ENCODE measurements at regions not wholly inside any gene's neighbourhood (a gene's known extent, or its start where the extent isn't known, plus 50 kb on each side); places are given as distances from the start of the nearest gene placed in this dataset.
A peak's percentile ranks its signal among the peaks of the same experiment; 100 is the strongest.
"Not testable (repeated sequence)": the region's sequence is repeated elsewhere in the genome, so short reads cannot be mapped to it uniquely, and the experiment has no call there.

DNA sequence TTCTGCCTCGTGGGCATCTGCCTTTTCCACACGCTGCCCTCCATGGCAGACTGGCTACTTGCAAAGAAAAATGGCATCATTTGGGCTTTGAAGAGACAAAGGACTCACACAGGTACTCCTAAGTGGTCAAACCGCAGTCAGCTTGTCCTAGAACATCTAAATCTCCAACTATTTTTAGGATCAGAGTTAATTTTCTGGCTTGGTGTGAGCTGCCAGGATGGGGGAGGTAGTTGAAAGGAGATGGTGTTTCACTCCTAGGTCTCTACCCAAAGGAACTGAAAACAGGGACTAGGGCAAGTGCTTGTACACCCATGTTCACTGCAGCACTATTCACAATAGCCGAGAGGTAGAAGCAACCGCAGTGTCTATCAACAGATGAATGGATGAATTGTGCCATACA lies 107.9 kb upstream of the ATL2 start:
- no peak for DNase-seq (ENCODE audit: low read depth, low spot score)
- H3K27ac ChIP-seq, result no peak overlapping the region

DNA sequence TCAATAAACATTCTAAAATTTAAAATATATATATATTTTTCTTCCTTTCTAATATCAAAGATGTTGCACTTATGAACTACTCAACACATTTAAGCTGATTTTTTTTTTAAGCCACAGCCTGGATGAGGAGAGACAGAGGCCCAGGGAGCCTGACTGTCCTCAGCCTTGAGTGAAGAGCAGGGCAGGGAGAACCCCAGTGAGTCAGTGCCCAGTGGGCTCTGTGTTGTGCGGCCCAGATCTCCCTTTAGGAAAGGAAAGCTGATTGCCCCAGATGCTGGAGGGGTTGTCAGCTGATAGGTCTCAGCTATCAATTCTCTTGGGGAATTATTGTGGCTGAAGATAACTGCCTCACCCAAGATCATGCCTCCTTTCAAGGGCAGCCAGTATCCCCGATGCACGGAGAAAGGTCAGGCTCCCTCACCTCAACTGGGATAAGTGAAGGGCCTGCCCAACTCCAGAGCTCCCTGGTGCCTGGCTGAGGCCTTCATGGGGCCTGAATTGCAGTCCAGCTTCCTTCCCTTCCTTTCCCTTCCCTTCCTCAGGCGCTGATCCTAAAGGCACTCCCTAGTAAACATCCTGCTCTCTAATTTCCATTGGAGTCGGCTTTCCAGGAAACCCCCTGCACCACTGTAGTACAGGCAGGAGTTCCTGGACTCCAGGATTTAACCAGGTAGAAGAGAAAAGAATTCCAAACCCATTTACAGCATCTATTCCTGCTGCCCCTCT lies 106.9 kb upstream of the ATL2 start:
- no peak overlapping the region for H3K27ac ChIP-seq
- no peak for DNase-seq (ENCODE audit: low read depth, low spot score)

DNA sequence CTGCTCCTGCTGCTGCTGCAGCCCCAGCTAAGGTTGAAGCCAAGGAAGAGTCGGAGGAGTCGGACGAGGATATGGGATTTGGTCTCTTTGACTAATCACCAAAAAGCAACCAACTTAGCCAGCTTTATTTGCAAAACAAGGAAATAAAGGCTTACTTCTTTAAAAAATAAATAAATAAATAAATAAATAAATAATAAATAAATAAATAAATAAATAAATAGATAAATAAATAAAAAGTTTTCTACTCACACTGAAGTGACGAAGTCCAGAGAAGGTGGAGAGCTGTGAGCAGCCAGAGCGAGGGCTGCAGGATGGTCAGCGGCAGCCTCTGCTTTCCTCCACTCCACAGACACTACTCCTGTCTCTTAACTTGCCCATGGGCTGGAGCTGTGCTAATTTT lies 105.6 kb upstream of the ATL2 start:
- DNase-seq (ENCODE audit: low read depth, low spot score), result not testable (repeated sequence)

DNA sequence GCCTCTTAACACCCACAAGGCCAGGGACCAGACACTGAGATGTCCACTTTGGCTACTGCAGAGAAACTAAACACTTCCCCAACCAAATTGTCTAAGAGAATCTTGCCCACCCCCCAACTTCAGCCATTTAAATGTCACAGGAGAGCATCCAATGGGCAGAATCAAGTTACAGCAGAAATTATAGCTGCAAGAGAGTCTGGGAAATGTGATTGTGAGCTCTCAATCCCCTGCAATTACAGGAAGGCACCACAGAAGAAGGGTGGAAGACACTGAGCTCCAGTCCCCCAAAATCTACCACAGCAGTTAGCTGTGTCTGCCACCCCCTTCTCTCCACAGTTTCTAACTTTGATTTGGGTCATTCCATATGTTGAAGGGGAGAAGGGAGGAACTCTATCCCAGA lies 103.5 kb upstream of the ATL2 start:
- no peak overlapping the region for H3K27ac ChIP-seq
- no peak for DNase-seq (ENCODE audit: low read depth, low spot score)

More for the DNA sequence above, 105.6 kb upstream of the ATL2 start:
- not testable (repeated sequence) for H3K27ac ChIP-seq

DNA sequence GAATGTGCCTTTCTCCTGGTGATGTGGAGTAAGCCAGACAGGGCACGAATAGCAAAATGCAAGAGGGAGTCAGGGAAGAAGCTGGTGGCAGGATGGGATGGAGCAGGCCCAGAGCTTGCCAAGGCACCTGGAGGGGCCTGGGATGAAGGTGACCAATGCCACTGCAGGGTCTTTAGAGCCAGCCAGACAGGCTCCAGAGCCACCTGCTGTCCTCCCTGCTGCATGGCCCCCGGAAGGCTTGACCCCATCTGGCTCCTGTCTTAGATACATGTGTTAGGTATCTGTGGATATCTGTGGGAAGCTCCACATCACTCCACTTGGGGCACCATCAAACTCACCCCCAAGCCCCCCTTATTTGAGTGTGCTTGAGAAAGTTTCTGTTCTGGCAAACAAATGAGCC lies 99.9 kb upstream of the ATL2 start:
- DNase-seq (ENCODE audit: low read depth, low spot score), result no peak
- H3K27ac ChIP-seq, result no peak overlapping the region

DNA sequence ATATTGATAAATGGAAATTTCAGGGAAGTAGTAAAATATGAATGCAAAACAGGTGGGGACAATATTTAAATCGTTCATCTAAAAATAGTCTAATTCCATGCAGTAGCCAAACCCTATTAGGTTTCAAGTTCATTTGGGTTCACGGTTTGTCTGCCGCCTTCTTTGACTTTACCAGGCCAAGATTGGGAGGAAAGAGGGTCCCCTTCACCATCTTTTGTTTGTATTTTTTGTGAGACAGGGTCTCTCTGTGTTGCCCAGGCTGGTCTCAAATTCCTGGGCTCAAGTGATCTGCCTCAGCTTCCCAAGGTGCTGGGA lies 98.5 kb upstream of the ATL2 start:
- no peak overlapping the region for H3K27ac ChIP-seq
- no peak for DNase-seq (ENCODE audit: low read depth, low spot score)

DNA sequence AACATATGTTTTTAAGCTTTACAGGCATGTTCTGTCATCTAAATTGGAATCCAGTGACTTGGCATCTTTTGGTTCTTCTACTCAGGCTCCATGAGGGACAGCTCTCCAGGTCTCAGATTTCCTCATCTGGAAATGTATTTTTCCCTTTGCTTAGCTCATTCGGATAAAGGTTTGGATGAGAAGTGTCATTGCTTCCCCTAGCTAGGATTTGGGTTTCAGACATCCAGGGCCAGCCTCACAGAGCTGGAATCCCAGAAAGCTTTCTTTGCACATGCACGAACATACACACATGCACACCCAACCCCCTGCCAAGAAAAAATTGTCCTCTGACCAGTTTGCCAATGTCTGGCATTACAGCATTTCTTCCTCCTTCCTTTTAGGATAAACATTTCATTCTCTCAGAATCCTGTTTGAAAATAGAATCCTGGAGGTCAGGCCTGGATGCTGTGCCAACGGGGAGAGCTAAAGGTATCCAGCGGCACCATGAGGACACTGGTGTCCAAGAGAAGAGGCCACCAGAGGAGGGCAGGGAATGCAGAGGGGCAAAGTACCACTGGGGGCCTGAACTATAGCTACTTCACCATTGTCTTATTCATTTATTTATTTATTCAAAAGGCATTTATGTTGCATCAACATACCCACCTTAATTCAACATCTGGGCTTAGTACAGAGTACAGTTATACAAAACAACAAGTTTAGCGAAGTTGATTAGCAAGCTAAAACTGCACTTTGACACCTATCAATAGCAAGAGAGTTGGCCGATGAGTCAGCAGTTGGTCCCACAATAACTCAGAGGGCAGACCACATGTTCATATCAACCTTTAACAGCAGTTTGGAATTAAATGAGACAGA lies 97.9 kb upstream of the ATL2 start:
- no peak overlapping the region for H3K27ac ChIP-seq
- DNase-seq (ENCODE audit: low read depth, low spot score), result no peak

DNA sequence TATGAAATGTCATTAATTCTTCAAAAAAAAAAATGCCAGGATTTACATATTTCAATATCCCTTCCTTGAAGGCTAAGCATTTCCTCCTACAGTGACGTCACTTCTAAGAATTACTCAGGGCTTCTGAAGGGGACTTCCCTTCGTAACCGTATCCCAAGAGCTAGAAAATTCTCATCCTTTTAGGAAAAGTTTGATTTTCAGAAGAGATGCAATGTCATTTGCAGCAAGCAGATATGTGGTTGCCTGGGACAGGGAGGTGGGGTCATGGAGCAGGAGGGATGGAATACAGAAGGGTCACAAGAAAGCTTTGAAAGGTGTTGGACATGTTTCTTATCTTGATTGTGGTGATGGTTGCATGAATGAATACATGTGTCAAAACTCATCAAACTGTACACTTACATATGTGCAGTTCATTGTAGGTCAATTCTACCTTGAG lies 97.0 kb upstream of the ATL2 start:
- no peak overlapping the region for H3K27ac ChIP-seq
- DNase-seq (ENCODE audit: low read depth, low spot score), result no peak

DNA sequence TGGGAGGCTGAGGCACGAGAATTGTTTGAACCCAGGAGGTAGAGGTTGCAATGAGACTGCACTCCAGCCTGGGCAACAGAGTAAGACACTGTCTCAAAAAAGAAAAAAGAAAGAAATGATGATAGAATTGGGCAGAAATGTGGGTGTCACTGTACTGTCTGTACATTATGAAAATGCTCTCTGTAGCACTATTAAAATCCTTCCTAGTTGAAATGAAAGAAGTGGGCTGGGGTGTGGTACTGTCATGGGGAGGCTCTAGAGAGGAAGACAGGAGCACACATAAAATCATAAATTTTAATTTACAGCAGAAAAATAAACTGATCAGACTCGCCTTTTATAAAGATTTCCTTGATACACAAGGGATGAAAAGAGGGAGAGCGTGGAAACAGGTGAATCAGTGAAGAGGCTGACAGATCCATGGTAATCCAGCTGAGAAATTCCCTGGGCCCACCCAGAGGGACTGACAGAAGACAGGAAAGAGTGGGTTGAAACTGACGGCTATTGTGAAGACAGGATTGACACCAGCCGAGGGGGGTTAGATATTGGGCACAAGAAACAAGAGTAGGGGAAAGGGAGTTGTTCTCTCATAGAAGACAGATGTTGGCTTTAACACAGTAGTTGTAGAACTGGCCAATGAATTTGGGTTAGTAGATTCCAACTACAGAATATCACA lies 96.4 kb upstream of the ATL2 start:
- H3K27ac ChIP-seq, result no peak overlapping the region
- no peak for DNase-seq (ENCODE audit: low read depth, low spot score)

DNA sequence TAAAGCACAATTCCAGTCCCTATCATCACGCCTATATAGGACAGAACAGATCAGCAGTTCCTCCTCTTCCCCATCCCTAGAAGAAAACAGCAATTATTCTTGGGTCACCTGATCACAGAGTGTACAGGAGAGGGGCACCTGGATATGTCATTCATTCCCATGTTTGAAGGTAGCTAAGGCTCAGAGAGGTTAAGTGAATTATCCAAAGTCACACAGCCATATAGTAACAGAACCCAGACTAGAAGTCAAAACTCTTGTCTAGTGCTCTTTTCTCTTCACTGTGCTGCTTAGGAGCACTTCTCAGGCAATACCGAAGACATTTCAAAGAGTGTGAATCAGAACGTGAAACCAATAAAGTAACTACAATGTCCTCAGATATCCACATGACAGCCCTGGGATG lies 93.0 kb upstream of the ATL2 start:
- H3K27ac ChIP-seq, result no peak overlapping the region
- no peak for DNase-seq (ENCODE audit: low read depth, low spot score)

DNA sequence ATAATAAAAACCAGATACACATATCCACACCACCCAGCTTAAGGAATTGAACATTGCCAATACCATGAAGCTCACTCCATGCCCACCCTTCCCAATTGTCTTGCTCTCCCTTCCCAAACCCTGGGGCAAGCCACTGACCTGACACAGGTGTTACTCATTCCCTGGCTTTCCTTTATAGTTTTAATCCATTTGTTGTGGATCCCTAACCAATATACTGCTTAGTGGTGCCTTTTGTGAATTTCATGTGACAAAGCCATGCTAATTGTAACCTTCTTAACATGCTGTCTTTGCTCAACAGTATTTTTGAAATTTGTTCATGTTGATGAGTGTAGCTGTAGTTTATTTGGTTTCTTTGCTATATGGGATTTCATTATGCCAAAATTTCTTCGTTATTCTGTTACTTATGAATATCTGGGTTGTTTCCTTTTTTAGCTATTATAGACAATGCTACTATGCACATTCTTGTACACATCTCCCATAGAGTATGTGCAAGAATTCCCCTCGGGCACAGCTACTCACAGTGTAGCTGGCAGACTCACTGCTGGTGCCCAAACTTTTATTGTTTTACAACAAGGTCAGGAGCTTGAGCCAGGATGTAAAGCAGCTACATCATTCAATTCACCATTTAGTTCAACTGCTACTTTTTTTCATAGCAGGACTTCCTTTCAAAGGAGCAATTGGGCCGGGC lies 90.8 kb upstream of the ATL2 start:
- H3K27ac ChIP-seq, result no peak overlapping the region
- no peak for DNase-seq (ENCODE audit: low read depth, low spot score)

DNA sequence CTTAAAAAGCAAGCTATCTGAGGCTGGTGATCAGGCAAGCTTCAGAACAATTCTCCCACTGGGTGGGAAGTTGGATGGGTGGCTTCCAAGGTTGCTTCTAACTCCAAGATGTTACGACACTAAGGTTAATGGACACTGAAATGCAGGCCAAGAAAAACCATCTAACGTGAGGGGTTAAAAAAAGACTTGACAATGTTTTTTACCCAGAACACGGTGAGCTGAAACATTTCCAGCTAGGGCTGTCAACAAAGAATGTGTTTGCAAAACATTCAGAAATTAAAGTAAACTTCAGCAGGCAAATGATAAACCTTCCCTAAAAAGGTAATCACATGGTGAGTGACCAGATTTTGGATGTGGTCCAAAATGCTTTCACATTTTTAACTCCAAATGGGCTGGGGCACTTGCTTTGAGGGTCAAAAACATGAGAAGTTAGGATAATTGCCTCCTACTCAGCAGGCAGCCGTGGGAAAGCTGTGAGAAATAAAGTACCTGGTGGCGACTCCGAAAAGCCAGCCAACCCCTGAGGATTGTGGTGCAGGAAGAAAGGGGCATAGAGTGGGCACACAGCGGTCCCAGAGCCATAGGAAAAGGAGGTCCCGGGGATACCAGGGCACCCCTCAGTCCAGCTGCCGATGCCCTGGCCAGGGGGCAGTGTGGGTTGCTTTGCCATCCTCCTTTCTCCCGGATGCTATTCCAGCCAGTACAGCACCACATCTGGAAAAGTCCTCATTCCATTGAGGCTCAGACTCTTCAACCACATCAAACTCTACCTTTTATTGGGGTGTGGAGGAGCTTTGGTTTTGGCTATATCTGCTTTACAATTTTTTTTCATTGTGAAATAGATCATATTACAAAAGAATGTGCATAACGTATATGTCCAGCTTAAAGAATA lies 90.0 kb upstream of the ATL2 start:
- no peak overlapping the region for H3K27ac ChIP-seq
- DNase-seq (ENCODE audit: low read depth, low spot score), result no peak

DNA sequence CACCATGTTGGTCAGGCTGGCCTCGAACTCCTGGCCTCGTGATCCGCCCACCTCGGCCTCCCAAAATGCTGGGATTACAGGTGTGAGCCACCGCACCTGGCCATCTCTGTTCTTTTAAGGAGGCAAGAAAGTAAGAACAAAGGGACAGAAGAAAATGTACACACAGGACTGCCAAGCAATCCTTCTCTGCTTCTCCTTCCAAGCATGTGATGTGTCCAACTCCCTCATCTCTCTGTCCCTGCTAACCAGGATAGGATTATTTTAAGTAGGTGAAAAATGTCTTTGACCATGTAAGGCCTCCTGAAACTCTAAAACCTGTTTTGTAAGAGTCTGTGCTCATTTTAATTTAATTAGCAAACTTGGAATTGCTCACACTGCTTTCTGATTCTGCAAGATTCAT lies 89.3 kb upstream of the ATL2 start:
- H3K27ac ChIP-seq, result no peak overlapping the region
- no peak for DNase-seq (ENCODE audit: low read depth, low spot score)

DNA sequence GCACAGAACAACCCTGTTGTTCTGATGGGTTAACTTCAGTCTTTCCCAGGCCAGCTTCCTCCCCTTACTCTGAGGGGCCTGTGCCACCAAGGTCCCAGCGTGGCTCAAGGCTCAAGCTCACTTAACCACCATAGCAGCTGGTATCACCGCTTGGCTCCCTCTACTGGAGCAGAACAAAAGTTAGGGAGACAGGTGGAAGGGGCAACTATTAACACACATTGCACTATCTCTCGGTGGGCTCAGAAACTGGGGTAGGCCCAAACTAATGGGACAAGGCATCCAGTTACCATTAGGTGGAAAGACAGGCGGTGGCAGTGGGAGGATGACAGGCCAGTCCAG lies 88.7 kb upstream of the ATL2 start:
- H3K27ac ChIP-seq, result no peak overlapping the region
- DNase-seq (ENCODE audit: low read depth, low spot score), result no peak

DNA sequence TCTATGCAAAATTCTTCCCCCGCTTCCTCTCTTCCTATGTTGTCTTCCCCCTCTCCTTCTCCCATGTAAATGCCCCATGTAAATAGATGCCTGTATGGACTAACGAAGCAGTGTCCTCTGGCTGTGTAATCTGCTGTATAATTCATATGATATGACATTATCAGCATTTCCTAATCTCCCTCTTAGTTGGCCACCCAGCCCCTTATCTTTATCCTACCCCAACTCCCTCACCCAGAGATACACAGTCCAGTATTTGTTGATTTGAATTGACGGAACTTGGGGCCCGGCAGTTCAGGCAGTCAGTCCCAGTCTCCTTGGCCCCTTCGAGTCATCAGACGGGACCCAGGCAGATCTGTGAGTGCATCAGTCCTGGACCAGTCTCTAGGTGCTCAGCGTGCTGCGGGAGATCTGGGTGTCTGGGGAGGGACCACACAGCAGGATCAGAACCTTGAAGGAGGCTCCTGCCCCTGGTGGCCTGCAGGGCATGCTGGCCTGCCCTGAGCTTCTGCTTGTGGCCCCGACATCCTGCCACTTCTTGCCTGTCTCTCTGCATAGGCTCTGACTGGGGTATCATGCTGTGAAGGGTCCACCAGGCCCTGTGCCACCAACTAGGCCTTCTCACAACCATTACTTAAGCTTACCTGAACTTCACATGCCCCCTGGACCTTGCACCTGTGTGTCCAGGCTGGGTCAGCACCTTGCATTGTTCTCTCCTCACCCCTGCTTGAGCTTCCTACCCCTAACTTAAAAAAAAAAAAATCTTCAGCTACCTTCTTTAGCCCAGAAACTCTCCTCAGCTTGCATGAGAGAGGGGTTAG lies 88.1 kb upstream of the ATL2 start:
- DNase-seq (ENCODE audit: low read depth, low spot score), result no peak
- no peak overlapping the region for H3K27ac ChIP-seq

DNA sequence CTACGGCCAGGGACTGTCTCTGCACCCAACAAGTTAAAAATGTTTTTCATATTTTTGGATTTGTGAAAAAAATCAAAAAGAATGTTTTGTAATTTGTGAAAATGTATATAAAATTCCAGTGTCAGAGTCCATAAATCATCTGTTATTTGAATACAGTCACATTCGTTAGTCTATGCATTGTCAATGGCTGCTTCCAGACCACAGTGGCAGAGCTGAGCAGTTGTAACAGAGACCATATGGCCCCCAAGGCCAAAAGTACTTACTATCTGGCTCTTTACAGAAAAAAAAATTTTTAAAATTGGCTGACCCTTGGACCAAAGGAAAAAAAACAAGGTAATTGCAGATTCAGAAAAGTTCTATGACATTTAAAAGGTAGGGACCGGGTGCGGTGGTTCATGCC lies 86.7 kb upstream of the ATL2 start:
- no peak overlapping the region for H3K27ac ChIP-seq
- no peak for DNase-seq (ENCODE audit: low read depth, low spot score)

DNA sequence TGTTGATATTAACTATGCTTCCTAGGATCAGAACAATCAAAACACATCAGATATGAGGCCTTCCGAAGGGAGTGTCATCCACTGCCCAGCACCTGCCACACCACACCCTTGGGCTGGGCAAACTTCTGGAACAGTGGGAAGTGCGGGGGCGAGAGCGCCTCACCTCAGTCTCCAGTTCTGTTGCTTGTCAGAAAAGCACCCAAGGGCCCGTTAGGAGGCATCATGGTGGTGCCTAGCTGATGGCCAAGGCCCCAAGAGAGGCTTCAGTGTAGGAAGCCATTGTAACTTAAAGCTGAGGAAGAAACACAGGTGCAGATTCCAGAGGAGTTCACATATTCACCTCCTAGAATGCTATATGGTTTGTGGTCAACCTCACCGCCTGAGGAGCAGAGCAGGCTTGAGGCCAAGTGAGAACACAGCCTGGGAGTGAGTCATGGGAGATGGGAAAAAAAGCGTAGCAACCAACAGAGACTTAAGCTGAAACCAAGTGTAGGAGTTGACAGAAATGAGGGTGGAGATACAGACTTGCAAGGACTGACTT lies 85.1 kb upstream of the ATL2 start:
- H3K27ac ChIP-seq, result peak overlapping the region; percentile 84
- DNase-seq (ENCODE audit: low read depth, low spot score), result peak; percentile 98

DNA sequence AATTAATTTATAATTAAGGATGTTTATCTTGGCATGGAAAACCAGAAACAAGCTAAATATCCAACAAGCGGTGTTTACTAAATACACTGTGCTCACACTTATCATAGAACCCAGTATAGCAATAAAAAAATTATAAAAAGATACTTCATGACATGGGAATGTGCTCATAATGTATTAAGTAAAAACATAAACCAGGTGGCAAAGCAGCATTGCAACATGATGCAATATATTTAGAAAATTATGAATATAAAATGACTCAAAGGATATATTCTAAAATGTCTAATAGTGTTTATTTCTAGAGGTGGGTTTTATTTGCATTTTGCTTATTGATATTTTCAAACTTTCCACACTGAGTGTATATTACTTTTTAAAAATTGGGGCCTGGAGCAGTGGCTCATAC lies 84.4 kb upstream of the ATL2 start:
- H3K27ac ChIP-seq, result peak overlapping the region; percentile 84

DNA sequence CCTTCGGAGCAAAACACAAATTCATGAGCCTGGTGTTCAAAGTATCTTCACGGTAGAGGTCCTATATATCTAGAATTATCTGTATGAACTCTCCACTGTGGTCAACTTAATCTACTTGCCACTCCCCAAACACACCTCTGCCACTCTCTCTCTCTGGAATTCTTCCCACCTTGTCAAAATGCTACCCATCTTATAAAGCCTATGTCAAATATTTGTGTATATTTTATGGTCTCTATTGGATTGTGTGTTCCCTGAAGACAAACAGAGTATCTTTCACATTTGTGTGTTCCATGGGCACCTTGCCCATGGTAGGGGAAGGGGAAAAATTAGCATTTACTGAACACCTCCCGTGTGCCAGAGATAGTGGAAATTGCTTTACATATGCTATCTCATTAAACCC lies 83.2 kb upstream of the ATL2 start:
- DNase-seq (ENCODE audit: low read depth, low spot score), result no peak
- no peak overlapping the region for H3K27ac ChIP-seq

More for the DNA sequence above, 84.4 kb upstream of the ATL2 start:
- no peak for DNase-seq (ENCODE audit: low read depth, low spot score)
